Muscle of leg (tissue), 3 donors: ENCODE measurements at regions not wholly inside any gene's neighbourhood (a gene's known extent, or its start where the extent isn't known, plus 50 kb on each side); places are given as distances from the start of the nearest gene placed in this dataset.
A peak's percentile ranks its signal among the peaks of the same experiment; 100 is the strongest.

Experiments
- DNase-seq: peaks from one replicate; pipeline ENCODE4 v3.0.0; 2013
- H3K27ac ChIP-seq: one replicate; pipeline ENCODE4 v1.5.1; 2013; ENCODE audit warnings: mild to moderate bottlenecking, low read length, control low read depth
- H3K27me3 ChIP-seq: one replicate; pipeline ENCODE4 v1.6.1; 2013; ENCODE audit warnings: low read length; ENCODE audit not compliant: control insufficient read depth, insufficient read depth
- H3K36me3 ChIP-seq: one replicate; pipeline ENCODE4 v1.6.1; 2013; ENCODE audit warnings: low read length; ENCODE audit not compliant: control insufficient read depth, insufficient read depth
- H3K4me1 ChIP-seq: one replicate; pipeline ENCODE4 v1.6.1; 2013; ENCODE audit warnings: low read length; ENCODE audit not compliant: control insufficient read depth, insufficient read depth
- H3K4me3 ChIP-seq: one replicate; pipeline ENCODE4 v1.5.1; 2013; ENCODE audit warnings: low read length, control low read depth
- H3K9me3 ChIP-seq: replicated peaks from 2 replicates; pipeline ENCODE4 v1.6.1; 2013; ENCODE audit warnings: low read depth, low read length; ENCODE audit not compliant: control insufficient read depth
- WGBS: methylation state at CpG from one replicate; pipeline ENCODE4 v1.1.5; 2013; ENCODE audit warnings: missing lambda C conversion rate; ENCODE audit not compliant: insufficient coverage; 5-methylcytosine and 5-hydroxymethylcytosine counted together

DNA sequence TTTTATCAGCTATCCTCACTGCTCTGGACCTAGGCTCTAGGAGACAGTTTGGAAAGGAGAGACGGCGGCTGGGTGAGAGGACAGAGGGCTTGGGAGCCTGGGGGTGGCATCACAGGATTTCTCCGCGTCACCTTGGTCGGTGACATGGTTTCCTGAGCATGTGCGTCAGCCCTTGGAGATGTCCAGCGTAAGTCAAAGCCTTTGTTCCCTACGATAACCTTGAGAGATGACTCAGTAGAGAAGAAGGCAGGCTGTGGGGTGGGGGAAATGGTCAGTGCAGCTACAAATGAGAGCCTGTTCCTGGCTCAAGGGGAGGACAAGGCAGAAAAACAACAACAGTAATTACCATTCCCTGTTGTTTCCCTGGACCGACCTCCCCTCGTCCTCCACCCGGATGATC is 90.2 kb upstream of the TBX3 start:
- no peaks in the 10 kb centered on the region for H3K36me3 ChIP-seq
- H3K4me3 ChIP-seq, result no peak overlapping the region
- no peak overlapping the region for H3K27ac ChIP-seq
- no peaks in the 10 kb centered on the region for H3K4me1 ChIP-seq
- 81% methylated on average over 8 of the region's 11 CpGs for WGBS
- H3K9me3 ChIP-seq, result no peaks in the 10 kb centered on the region
- H3K27me3 ChIP-seq, result no peaks in the 10 kb centered on the region
- no peak for DNase-seq

DNA sequence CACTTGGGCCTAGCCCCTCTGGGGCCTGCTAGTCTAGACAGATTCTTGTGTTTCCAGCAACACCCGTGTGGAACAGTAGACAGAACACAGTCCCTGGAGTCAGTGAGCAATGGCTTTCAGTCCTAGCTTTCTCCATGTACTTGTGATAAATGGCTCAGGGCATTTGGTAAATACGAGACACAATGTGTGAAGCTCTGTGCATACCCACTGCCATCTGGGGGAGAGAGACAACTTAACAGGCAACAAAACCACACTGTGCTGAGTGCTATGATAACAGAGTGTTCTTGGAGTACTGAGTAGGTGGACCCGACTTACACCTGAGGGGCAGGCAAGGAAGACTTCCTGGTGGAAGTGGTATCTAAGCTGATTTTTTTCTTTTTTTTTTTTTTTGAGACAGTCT is 86.3 kb upstream of the TBX3 start:
- Histone ChIP-seq H3K36me3 (no peaks in the 10 kb centered on the region), H3K4me1 (peaks cover 7% of the 10 kb centered on the region), H3K4me3 (no peak overlapping the region), H3K9me3 (no peaks in the 10 kb centered on the region), H3K27me3 (no peaks in the 10 kb centered on the region), H3K27ac (no peak overlapping the region)
- WGBS, result 50% methylated on average over 1 of the region's 3 CpGs
- DNase-seq, result no peak

DNA sequence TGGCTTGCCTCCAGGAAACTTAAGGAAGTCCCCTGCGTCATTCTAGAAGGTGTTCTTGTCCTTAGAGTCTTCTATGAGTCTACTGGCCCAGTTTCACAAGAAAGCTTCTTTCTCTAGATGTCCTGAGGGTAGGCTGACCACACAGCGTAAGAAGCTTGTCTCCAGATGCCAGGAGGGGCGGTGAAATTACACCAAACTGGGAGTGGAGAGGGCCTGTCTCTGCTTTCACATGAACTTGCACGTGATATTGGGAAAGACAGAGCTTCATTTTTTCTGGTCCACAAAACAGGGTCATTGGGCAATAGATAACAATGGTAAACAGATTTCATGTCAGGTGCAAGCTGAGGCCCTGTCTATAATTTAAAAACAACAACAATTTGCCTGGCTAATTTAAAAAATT is 85.7 kb upstream of the TBX3 start:
- H3K27ac ChIP-seq, result no peak overlapping the region
- H3K4me3 ChIP-seq, result no peak overlapping the region
- no peak for DNase-seq
- no peaks in the 10 kb centered on the region for H3K9me3 ChIP-seq
- no peaks in the 10 kb centered on the region for H3K36me3 ChIP-seq
- H3K4me1 ChIP-seq, result peaks cover 8% of the 10 kb centered on the region
- no peaks in the 10 kb centered on the region for H3K27me3 ChIP-seq
- no CpG with 5 or more reads among the region's 4 CpGs for WGBS

DNA sequence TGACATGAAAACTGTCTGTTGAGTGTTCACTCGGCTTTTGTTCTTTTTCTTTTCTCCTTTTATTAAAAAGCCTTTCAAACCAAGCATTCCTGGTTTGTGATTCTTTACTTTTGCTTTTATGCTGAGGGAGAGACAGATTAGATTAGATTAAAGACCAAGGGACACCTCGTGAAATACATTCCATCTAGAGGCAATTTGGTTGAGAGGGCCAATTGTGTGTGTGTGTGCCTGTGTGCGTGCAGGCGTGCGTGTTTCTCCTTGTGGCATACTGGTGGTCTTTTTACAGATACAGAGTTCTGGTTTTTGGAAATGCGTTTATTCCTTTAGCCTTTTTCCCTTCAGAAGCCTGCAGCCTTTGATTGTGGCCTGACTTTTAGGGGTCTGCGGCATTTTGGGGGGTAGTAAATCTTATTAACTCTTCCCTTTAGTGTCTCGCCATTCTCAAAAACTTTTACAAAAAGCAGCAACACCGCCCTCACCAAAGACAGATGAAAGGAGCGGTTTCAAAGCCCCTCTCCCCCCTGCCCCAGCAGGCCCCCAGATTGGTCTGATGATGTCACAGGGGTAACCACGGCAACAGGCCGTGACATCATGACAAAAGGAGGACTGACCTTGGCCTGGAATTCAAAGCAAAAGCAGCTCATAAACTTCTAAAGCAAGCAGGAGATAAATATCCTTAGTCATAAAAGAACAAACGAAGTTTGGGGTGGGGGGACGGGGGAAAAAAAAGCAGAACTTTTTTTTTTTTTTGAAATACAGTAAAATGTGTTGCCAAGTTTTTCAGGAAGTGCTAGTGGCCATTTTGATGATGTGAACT is 84.1 kb upstream of the TBX3 start:
- no peak overlapping the region for H3K27ac ChIP-seq
- no peak for DNase-seq

DNA sequence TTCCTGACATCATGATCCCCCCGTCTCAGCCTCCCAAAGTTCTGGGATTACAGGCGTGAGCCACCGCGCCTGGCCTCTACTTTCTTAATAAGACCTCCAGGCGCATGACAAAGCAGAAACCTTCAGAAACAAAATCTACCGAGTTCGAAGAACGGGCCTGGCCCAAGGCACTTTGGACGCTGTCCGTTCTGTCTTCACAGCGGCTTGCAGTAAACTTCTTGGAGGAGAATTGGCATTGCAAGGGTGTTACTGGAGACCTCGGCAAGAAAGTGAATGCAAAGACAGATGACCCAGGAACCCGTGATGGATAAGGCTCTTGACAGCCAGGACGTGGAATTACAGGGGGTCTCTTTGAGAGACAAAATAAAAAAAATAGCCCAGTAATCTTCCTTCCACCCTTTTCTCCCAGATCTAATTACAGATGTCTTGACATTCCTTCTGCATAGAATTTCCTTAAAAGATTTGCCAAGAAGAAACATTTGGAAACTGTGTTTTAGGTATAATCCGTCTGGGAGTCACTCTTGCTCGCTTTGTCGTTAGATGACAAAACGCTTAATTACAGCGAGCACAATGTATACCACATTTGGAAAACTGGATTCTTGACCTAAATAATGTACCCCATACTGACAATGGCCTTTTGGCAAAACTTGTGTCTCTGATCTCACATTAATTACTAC is 83.2 kb upstream of the TBX3 start:
- Histone ChIP-seq H3K4me1 (peaks cover 19% of the 10 kb centered on the region), H3K27ac (no peak overlapping the region), H3K9me3 (no peaks in the 10 kb centered on the region), H3K4me3 (no peak overlapping the region), H3K27me3 (no peaks in the 10 kb centered on the region), H3K36me3 (no peaks in the 10 kb centered on the region)
- peak; percentile 54 for DNase-seq
- 60% methylated on average over 16 of the region's 19 CpGs for WGBS

More for the DNA sequence above, 84.1 kb upstream of the TBX3 start:
- Histone ChIP-seq H3K4me3 (no peak overlapping the region), H3K27me3 (no peaks in the 10 kb centered on the region), H3K4me1 (peaks cover 10% of the 10 kb centered on the region), H3K9me3 (no peaks in the 10 kb centered on the region), H3K36me3 (no peaks in the 10 kb centered on the region)
- 54% methylated on average over 3 of the region's 14 CpGs for WGBS

DNA sequence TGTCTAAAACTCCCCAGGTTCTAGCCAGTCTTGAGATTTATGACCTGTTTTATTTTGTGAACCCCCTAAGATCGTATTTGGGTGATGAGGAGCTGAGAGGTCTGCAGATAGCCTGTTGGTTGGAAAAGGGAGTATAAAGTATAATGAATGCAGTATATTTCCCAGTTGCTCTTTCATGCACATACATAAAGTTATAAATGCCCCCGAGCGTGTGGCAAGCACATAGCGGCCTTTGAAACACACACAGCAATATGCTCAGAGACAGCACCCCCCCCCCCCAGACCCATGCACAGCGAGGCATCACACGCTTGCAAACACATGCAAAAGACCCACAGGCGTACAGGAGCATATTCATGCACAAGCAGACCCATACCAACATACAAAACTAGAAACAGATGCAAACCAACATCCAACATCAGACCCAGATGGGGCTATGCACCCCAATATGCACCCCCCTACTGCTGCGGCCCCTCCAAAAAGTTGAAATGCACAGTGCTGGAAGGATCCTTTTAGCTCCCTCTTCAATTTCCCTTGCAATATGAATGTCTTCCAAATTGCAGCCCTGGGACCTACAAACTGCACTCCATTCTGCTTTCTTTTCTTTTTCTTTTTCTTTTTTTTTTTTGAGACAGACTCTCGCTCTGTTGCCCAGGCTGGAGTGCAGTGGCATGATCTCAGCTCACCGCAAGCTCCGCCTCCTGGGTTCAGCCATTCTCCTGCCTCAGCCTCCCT is 82.2 kb upstream of the TBX3 start:
- WGBS, result 62% methylated on average over 3 of the region's 11 CpGs
- Histone ChIP-seq H3K27ac (no peak overlapping the region), H3K4me1 (peaks cover 20% of the 10 kb centered on the region), H3K9me3 (no peaks in the 10 kb centered on the region), H3K27me3 (no peaks in the 10 kb centered on the region), H3K36me3 (no peaks in the 10 kb centered on the region), H3K4me3 (no peak overlapping the region)
- DNase-seq, result peak; percentile 53

DNA sequence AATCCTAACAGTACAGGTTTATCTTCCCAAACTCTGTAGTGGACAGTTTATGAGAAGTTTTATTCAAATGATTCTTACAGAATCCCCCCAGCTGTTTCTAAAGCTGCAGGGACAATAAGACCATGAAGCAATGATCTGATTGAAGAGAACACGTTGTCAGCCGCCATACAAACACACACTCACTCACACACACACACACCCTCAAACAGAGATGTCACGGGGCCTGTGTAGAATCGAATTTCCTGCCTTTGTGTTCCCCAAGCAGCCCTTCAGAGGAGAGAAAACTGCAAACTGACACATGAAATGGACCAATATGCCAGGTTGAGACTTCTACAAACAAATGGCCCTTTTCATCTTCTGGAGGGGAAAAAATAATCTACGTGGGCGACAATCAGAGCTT is 80.5 kb upstream of the TBX3 start:
- peaks cover 24% of the 10 kb centered on the region for H3K4me1 ChIP-seq
- H3K27ac ChIP-seq, result no peak overlapping the region
- no peaks in the 10 kb centered on the region for H3K27me3 ChIP-seq
- no peaks in the 10 kb centered on the region for H3K36me3 ChIP-seq
- no peak overlapping the region for H3K4me3 ChIP-seq
- H3K9me3 ChIP-seq, result no peaks in the 10 kb centered on the region
- 67% methylated on average over 1 of the region's 6 CpGs for WGBS
- no peak for DNase-seq

DNA sequence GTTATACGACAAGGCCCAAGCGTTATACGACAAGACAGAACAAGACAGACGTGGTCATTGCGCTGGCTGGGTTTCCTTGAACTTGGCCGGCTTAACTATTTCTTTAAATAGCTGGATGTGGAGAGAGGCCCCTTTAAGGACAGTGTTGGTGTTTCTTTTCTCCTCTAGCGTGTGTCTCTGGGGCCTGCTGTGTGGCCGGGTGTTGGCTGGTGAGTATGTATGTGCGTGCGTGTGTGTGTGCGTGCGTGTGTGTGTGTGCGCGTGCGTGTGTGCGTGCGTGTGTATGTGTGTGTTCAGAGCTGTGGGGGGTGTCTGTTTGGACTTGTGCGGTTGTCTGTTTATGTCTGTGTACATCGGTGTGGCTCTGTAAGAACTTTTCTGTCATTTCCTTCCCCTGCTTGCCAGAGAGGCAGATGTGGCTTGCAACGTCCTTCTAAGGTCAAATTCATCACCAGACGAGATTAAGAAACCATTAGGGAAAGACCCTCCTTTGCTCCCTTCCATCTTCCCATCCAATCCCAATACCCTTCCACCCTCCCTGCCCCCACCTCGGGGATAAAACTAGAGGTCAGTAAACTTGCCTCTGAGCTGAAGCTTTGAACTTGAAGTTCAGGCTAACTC is 78.6 kb upstream of the TBX3 start:
- Histone ChIP-seq H3K4me1 (peaks cover 24% of the 10 kb centered on the region), H3K36me3 (no peaks in the 10 kb centered on the region), H3K9me3 (no peaks in the 10 kb centered on the region), H3K4me3 (peak overlapping the region; percentile 4), H3K27me3 (no peaks in the 10 kb centered on the region), H3K27ac (peak overlapping the region; percentile 76)
- peak; percentile 91 for DNase-seq
- 15% methylated on average over 9 of the region's 22 CpGs for WGBS

DNA sequence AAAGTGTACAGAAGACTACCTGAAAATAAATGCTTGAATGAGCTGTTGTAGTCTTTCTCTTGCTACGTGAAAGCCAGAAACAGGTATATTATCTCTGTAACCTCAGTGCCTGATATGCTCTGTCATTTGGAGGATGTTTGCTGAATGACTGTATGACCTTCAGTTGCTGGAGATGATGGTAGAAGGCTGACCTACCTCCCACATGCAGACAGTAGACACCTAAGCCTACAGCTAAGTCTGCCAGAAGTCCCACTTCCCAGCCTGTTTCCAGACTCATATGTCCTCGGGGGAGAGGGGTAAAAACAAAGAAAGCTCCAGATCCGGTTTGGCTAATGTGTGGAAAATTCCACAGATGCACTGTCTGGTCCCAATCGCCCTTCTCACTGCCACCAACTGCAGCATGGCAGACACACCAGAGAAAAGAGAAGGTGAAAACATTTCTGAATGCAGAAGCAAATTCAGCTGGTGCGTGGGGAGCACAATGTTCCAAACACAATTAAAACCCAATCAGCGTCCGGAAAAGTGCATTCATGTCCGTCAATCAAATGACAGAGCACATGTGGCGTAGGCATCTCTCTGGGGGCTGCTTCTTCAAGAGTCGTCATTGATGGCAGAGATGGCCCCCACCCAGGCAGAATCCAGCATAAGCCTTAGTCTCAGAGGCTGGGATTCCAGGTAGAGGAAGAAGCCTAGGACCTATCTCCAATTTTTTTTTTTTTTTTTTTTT is 76.3 kb upstream of the TBX3 start:
- 33% methylated on average over 1 of the region's 10 CpGs for WGBS
- Histone ChIP-seq H3K4me1 (peaks cover 16% of the 10 kb centered on the region), H3K9me3 (no peaks in the 10 kb centered on the region), H3K27ac (no peak overlapping the region), H3K36me3 (no peaks in the 10 kb centered on the region), H3K4me3 (no peak overlapping the region), H3K27me3 (no peaks in the 10 kb centered on the region)
- DNase-seq, result no peak
